Ovary (tissue), 3 donors: ENCODE measurements at regions not wholly inside any gene's neighbourhood (a gene's known extent, or its start where the extent isn't known, plus 50 kb on each side); places are given as distances from the start of the nearest gene placed in this dataset.

Experiments
- EP300 ChIP-seq: sonication (generic); formaldehyde crosslinking; IDR thresholded peaks from one replicate; pipeline ENCODE4 v1.6.1; 2017; ENCODE audit warnings: antibody characterized with exemption
- POLR2A ChIP-seq: fragments of 450-650 bp; IDR thresholded peaks from one replicate; pipeline ENCODE4 v1.6.1; 2017; ENCODE audit warnings: antibody characterized with exemption, mild to moderate bottlenecking, moderate library complexity
- TF ChIP-seq, protein P1 (sequence below), 3 donors: fragments of 450-650 bp in 2 of 3; fragments of 200-600 bp in 1 of 3; IDR thresholded peaks; one replicate each; pipeline versions ENCODE4 v1.5.1 to v1.8.0; 2016 to 2022; ENCODE audit warnings: antibody characterized with exemption in 3 of 3, mild to moderate bottlenecking in 1 of 3
- donor health status: DM: no; HTN: no; CAD: no.

DNA sequence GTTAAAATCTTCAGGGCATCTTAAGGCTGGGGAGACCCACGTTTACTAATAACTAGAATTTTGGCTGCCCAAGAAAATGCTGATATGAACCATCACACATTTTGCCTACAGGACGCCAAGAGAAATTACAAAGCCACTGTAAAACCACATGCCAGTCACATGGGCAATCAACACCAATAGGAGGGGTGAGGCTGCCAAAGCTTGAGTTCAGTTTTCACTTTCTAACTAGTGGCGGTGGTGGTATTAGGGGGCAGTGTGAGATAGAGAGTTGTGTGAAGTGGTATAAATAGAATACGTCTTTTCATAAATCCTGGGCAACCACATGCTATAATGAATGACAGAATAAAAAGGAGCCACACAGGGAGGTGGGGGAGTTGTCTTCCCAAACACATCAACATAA lies 147.3 kb downstream of the WNT5A start:
- TF ChIP-seq POLR2A (no peak), EP300 (no peak)
- TF ChIP-seq, protein P1, sequence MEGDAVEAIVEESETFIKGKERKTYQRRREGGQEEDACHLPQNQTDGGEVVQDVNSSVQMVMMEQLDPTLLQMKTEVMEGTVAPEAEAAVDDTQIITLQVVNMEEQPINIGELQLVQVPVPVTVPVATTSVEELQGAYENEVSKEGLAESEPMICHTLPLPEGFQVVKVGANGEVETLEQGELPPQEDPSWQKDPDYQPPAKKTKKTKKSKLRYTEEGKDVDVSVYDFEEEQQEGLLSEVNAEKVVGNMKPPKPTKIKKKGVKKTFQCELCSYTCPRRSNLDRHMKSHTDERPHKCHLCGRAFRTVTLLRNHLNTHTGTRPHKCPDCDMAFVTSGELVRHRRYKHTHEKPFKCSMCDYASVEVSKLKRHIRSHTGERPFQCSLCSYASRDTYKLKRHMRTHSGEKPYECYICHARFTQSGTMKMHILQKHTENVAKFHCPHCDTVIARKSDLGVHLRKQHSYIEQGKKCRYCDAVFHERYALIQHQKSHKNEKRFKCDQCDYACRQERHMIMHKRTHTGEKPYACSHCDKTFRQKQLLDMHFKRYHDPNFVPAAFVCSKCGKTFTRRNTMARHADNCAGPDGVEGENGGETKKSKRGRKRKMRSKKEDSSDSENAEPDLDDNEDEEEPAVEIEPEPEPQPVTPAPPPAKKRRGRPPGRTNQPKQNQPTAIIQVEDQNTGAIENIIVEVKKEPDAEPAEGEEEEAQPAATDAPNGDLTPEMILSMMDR (IDR thresholded peaks at IDR 0.05) = no peak
